Uterus (tissue), 3 donors: ENCODE measurements at regions not wholly inside any gene's neighbourhood (a gene's known extent, or its start where the extent isn't known, plus 50 kb on each side); places are given as distances from the start of the nearest gene placed in this dataset.
A peak's percentile ranks its signal among the peaks of the same experiment; 100 is the strongest.
"Not testable (repeated sequence)": the region's sequence is repeated elsewhere in the genome, so short reads cannot be mapped to it uniquely, and the experiment has no call there.

Source experiments
- DNase-seq, 2 donors: peaks; one replicate each; pipeline ENCODE4 v3.0.0-alpha.2; 2019 to 2020
- H3K27ac ChIP-seq, 2 donors: fragments of 200-600 bp; sonication (generic); 1 replicate in 1 of 2; 2 replicates in 1 of 2; pipeline ENCODE4 v1.5.1; 2016 to 2018
- H3K27me3 ChIP-seq, 2 donors: fragments of 200-600 bp; sonication (generic); one replicate each; pipeline ENCODE4 v1.5.1; 2018 to 2019; ENCODE audit warnings: control low read depth in 1 of 2
- H3K36me3 ChIP-seq, 2 donors: fragments of 200-600 bp; sonication (generic); one replicate each; pipeline ENCODE4 v1.5.1; 2019; ENCODE audit warnings: control low read depth in 1 of 2
- H3K4me1 ChIP-seq, 2 donors: fragments of 200-600 bp; sonication (generic); one replicate each; pipeline ENCODE4 v1.5.1; 2018 to 2019; ENCODE audit warnings: control low read depth in 1 of 2
- H3K4me3 ChIP-seq, 2 donors: fragments of 200-600 bp; sonication (generic); 1 replicate in 1 of 2; 2 replicates in 1 of 2; pipeline ENCODE4 v1.5.1; 2018 to 2019; ENCODE audit warnings: mild to moderate bottlenecking in 1 of 2
- H3K9me3 ChIP-seq, 2 donors: fragments of 200-600 bp; sonication (generic); one replicate each; pipeline ENCODE4 v1.5.1; 2019; ENCODE audit warnings: control low read depth in 1 of 2
- intact Hi-C: fragments of 100-400 bp; cut with DNase I; formaldehyde crosslinking; loops from one replicate; pipeline ENCODE4 v1.15.1; 2023; ENCODE audit warnings: low total_unique reads
- donor health status: DM: yes; HTN: yes; CAD: no.

DNA sequence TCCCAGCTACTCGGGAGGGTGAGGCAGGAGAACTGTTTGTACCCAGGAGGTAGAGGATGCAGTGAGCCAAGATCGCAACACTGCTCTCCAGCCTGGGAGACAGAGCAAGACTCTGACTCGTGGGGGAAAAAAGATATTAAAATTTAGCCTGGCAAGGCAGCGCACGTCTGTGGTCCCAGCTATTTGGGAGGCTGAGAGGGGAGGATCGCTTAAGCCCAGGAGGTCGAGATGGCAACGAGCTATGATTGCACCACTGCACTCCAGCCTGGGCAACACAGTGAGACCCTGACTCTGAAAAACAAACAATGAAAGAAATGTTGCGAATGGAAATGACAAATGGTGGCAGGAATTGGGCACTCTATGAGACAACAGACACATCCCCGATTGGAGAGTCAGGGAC is 137.2 kb upstream of the C1QTNF3 start:
- H3K4me1 ChIP-seq, H3K9me3 ChIP-seq, intact Hi-C loops, H3K27ac ChIP-seq, H3K4me3 ChIP-seq, H3K36me3 ChIP-seq, DNase-seq, H3K27me3 ChIP-seq: not testable (repeated sequence)

- H3K36me3 ChIP-seq, H3K27ac ChIP-seq, H3K4me1 ChIP-seq, H3K27me3 ChIP-seq, H3K9me3 ChIP-seq, intact Hi-C loops, H3K4me3 ChIP-seq: not testable (repeated sequence)
- DNase-seq = peak in 1 of 2 donors; percentile 35
Observed at GRCh38 chr5:34180940-34181614, 138.1 kb upstream of the C1QTNF3 start.

DNA sequence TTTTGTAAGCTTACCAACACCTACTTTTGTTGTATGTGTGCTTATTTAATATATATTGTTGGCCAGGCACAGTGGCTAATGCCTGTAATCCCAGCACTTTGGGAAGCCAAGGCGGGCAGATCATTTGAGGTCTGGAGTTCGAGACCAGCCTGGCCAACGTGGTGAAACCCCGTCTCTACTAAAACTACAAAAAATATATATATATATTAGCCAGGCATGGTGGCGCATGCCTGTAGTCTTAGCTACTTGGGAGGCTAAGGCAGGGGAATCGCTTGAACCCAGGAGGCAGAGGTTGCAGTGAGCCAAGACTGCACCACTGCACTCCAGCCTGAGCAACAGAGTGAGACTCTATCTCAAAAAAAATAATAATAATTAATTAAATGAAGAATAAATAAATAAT is 142.0 kb upstream of the C1QTNF3 start:
- H3K4me3 ChIP-seq, H3K27me3 ChIP-seq, H3K4me1 ChIP-seq, H3K9me3 ChIP-seq, H3K36me3 ChIP-seq, DNase-seq, H3K27ac ChIP-seq, intact Hi-C loops: not testable (repeated sequence)

GRCh38 chr5:34185572-34185971 is 142.6 kb upstream of the C1QTNF3 start:
- H3K36me3 ChIP-seq, H3K4me1 ChIP-seq, H3K9me3 ChIP-seq, intact Hi-C loops, H3K27ac ChIP-seq, DNase-seq, H3K4me3 ChIP-seq, H3K27me3 ChIP-seq: not testable (repeated sequence)

GRCh38 chr5:34186108-34186507 is 143.1 kb upstream of the C1QTNF3 start:
- intact Hi-C loops, H3K36me3 ChIP-seq, H3K9me3 ChIP-seq, H3K27ac ChIP-seq, H3K4me1 ChIP-seq, H3K27me3 ChIP-seq, H3K4me3 ChIP-seq, DNase-seq: not testable (repeated sequence)

GRCh38 chr5:34186865-34187264 is 143.9 kb upstream of the C1QTNF3 start:
- H3K4me1 ChIP-seq, H3K4me3 ChIP-seq, H3K27me3 ChIP-seq, DNase-seq, H3K36me3 ChIP-seq, H3K27ac ChIP-seq, H3K9me3 ChIP-seq, intact Hi-C loops: not testable (repeated sequence)

DNA sequence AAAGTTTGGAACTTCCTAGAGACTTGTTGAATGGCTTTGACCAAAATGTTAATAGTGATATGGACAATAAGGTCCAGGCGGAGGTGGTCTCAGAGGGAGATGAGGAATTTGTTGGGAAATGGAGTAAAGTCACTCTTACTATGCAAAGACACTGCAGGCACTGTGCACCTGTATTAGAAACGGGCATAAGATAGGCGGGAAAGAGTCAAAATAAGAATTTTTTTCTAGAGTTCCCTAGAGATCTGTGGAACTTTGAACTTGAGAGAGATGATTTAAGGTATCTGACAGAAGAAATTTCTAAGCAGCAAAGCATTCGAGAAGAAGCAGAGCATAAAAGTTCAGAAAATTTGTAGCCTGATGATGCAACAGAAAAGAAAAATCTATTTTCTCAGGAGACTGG is 144.4 kb upstream of the C1QTNF3 start:
- H3K36me3 ChIP-seq, intact Hi-C loops, H3K9me3 ChIP-seq: not testable (repeated sequence)

DNA sequence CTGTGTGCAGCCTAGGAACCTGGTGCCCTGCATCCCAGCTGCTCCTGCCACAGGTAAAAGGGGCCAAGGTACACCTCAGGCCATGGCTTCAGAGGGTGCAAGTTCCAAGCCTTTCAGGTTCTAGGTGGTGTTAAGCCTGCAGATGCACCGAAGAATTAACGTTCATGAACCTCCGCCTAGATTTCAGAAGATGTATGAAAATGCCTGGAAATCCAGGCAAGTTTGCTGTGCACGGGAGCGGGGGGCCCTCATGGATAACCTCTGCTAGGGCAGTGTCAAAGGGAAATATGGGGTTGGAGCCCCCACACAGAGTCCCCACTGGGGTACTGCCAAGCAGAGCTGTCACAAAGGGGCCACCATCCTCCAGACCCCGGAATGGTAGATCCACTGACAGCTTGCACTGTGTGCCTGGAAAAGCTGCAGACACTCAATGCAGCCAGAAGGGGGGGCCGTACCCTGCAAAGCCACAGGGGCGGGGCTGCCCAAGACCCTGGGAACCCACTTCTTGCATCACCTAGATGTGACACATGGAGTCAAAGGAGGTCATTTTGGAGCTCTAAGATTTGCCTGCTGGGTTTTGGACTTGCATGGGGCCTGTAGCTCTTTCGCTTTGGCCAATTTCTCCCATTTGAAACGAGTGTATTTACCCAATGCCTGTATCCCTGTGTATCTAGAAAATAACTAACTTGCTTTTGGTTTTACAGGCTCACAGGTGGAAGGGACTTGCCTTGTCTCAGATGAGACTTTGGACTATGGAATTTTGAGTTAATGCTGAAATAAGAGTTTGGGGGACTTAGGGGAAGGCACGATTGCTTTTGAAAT is 145.2 kb upstream of the C1QTNF3 start:
- H3K36me3 ChIP-seq, H3K4me3 ChIP-seq, intact Hi-C loops, H3K27me3 ChIP-seq, H3K4me1 ChIP-seq, H3K9me3 ChIP-seq, H3K27ac ChIP-seq: not testable (repeated sequence)
- DNase-seq = peak in 1 of 2 donors; percentile 44

More for the DNA sequence above, 144.4 kb upstream of the C1QTNF3 start:
- H3K27me3 ChIP-seq, H3K4me3 ChIP-seq, H3K4me1 ChIP-seq, DNase-seq, H3K27ac ChIP-seq: not testable (repeated sequence)

DNA sequence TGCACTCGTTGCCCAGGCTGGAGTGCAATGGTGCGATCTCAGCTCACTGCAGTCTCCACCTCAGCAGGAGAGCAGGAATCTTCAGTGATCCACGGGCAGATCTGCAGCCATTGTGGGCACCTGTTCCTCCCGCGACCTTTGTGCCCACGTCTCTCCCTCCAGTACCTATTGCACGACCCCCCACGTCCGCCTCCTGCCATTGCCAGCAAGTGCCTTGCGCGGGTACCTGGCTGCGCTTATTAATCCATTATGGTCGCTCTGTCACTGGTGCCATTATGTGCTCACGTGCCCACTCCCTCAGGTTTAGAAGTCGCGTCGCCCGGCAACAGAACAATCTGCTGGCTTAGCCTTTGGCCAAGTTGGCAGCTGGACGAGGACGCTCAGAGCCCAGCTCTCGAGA is 146.2 kb upstream of the C1QTNF3 start:
- H3K27ac ChIP-seq, H3K27me3 ChIP-seq, H3K36me3 ChIP-seq, H3K4me3 ChIP-seq, H3K4me1 ChIP-seq, intact Hi-C loops, H3K9me3 ChIP-seq: not testable (repeated sequence)
- DNase-seq = peak; percentile 32 to 43

DNA sequence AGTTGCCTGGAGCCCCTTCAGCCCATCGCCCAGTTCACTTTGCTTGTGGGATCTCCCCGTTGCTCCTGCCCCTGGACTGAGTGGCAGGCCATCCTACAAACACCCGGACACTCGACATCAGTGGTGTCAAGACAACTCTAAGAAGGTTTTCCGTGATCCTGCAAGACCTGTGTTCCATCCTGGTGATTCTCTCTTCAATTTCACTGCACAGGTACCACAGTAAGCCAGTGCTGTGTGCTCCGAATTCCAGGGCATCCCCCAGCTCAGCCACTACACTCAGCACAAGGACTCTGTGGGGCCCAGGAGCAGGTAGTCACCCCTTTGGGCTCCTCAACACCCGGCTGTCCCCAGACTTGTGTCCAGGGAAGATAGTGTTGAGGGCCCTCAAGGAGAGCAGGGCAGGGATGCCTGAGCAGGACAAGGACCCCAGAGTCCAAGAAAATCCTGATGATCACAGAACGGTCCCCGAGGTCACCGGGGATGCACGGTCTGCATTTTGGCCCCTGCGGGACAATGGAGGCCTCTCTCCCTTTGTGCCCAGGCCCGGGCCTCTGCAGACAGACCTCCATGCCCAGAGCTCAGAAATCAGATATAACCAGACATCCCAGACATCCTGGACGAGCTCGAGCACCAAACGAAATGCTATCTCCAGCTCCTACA is 146.9 kb upstream of the C1QTNF3 start:
- intact Hi-C loops, H3K36me3 ChIP-seq: not testable (repeated sequence)
- peak in 1 of 2 donors; percentile 23 for DNase-seq

DNA sequence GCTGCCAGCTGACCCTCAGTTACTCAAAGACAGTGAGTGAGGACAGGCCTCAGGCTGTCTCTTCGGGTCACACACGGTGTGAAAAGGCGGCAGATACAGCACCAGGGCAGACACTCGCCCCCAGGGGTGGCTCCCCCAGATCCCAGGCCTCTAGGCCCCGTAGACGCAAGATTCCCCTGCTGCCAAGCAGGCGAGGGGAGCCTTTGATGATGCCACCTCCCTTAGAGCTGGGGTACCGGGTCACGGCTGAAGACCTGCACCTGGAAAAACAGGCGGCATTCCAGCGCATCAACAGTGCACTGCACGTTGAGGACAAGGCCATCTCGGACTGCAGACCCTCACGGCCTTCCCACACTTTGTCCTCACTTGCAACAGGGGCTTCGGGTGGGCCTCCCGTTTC is 147.5 kb upstream of the C1QTNF3 start:
- H3K4me3 ChIP-seq, H3K36me3 ChIP-seq, intact Hi-C loops, H3K27ac ChIP-seq, H3K9me3 ChIP-seq, H3K27me3 ChIP-seq, H3K4me1 ChIP-seq: not testable (repeated sequence)
- DNase-seq = peak; percentile 37 to 47

More for the DNA sequence above, 146.9 kb upstream of the C1QTNF3 start:
- H3K27me3 ChIP-seq, H3K27ac ChIP-seq, H3K9me3 ChIP-seq, H3K4me1 ChIP-seq, H3K4me3 ChIP-seq: not testable (repeated sequence)
